GM12878 (cell line): ENCODE measurements at regions not wholly inside any gene's neighbourhood (a gene's known extent, or its start where the extent isn't known, plus 50 kb on each side); places are given as distances from the start of the nearest gene placed in this dataset.

ENCODE experiments used
- ATAC-seq: fragments of 200-7000 bp; cut with Tn5 transposase; 3 replicates; pipeline ENCODE4 v1.9.1; 2020; ENCODE audit warnings: mild to moderate bottlenecking, moderate library complexity
- BruUV-seq: library from RNA; stranded (reverse); fragments of 400-500 nt; replicated peaks from 2 replicates; lab custom pipeline; 2021; lab: Mats Ljungman, UMichigan
- CTCF ChIA-PET: fragments of 300-600 bp; sonication (Branson Sonifier 250); formaldehyde crosslinking; extraction: SDS; loops from one replicate; lab custom pipeline; 2021; ENCODE audit warnings: inconsistent platforms; lab: Yijun Ruan, JAX
- POLR2A ChIA-PET: fragments of 350-600 bp; formaldehyde crosslinking; extraction: SDS; loops from one replicate; lab custom pipeline; 2021; ENCODE audit warnings: inconsistent platforms; lab: Charles Lee
- RAD21 ChIA-PET: fragments of 300-600 bp; sonication (Branson Sonifier 250); formaldehyde crosslinking; loops from one replicate; lab custom pipeline; 2023; ENCODE audit warnings: antibody characterized with exemption; ENCODE audit not compliant: unreplicated experiment; lab: Charles Lee
- SMC1A ChIA-PET: fragments of 300-600 bp; sonication (Branson Sonifier 250); formaldehyde crosslinking; loops from one replicate; lab custom pipeline; 2023; ENCODE audit not compliant: unreplicated experiment, uncharacterized antibody; lab: Charles Lee
- DNase-seq: peaks from one replicate; pipeline ENCODE4 v3.0.0-alpha.2; 2011; ENCODE audit warnings: low read depth, low spot score
- FAIRE-seq: peaks from 3 replicates; lab custom pipeline; 2011; peaks lifted over from hg19 to GRCh38; lab: Jason Lieb, UNC
- H2AFZ ChIP-seq: 2 replicates; pipeline ENCODE4 v1.6.0; 2011; ENCODE audit warnings: low read depth, low read length, control low read depth; ENCODE audit not compliant: control insufficient read depth
- H3K27ac ChIP-seq: 2 replicates; pipeline ENCODE4 v1.5.1; 2011; ENCODE audit warnings: control low read depth; ENCODE audit not compliant: control insufficient read depth, insufficient read depth
- H3K27me3 ChIP-seq, 2 experiments: replicated peaks in 1 of 2; 2 replicates each; pipeline versions ENCODE4 v1.6.0 to v1.6.1; 2011; ENCODE audit warnings: low read length in 1 of 2; ENCODE audit not compliant: control insufficient read depth in 2 of 2, insufficient read depth in 2 of 2
- H3K36me3 ChIP-seq, 2 experiments: 2 replicates each; pipeline ENCODE4 v1.5.1; 2011; ENCODE audit warnings: low read length in 1 of 2; ENCODE audit not compliant: control insufficient read depth in 2 of 2, insufficient read depth in 2 of 2
- H3K4me1 ChIP-seq: 2 replicates; pipeline ENCODE4 v1.6.1; 2011; ENCODE audit warnings: mild to moderate bottlenecking, low read length, moderate library complexity, mixed read lengths; ENCODE audit not compliant: control insufficient read depth, insufficient read depth
- H3K4me2 ChIP-seq: 2 replicates; pipeline ENCODE4 v1.6.0; 2011; ENCODE audit warnings: control low read depth; ENCODE audit not compliant: control insufficient read depth, insufficient read depth
- H3K4me3 ChIP-seq: fragments of 200-600 bp; sonication (generic); 2 replicates; pipeline ENCODE4 v1.5.1; 2016
- H3K79me2 ChIP-seq: 2 replicates; pipeline ENCODE4 v1.6.0; 2011; ENCODE audit warnings: low read length; ENCODE audit not compliant: control insufficient read depth, insufficient read depth
- H3K9ac ChIP-seq: 2 replicates; pipeline ENCODE4 v1.8.0; 2011; ENCODE audit warnings: low read length, control low read depth, mixed read lengths; ENCODE audit not compliant: control insufficient read depth, insufficient read depth
- H3K9me3 ChIP-seq: replicated peaks from 3 replicates; pipeline ENCODE4 v1.5.1; 2011; ENCODE audit warnings: mild to moderate bottlenecking, low read length; ENCODE audit not compliant: control insufficient read depth, insufficient read depth
- H4K20me1 ChIP-seq: 2 replicates; pipeline ENCODE4 v1.6.0; 2011; ENCODE audit not compliant: control insufficient read depth, insufficient read depth
- E4F1 ChIP-seq: fragments of 450-650 bp; IDR thresholded peaks from 2 replicates; pipeline ENCODE4 v1.6.1; 2018; ENCODE audit warnings: borderline replicate concordance, mild to moderate bottlenecking; ENCODE audit not compliant: partially characterized antibody
- EZH2 ChIP-seq: IDR thresholded peaks from 2 replicates; pipeline ENCODE4 v1.6.1; 2012; ENCODE audit warnings: low read depth, mild to moderate bottlenecking, control low read depth, inconsistent platforms, low read length, borderline replicate concordance; ENCODE audit not compliant: control insufficient read depth
- HCFC1 ChIP-seq: fragments of 150-350 bp; IDR thresholded peaks from 2 replicates; pipeline ENCODE4 v1.6.1; 2014; ENCODE audit warnings: low read length
- IRF4 ChIP-seq: IDR thresholded peaks from 2 replicates; pipeline ENCODE4 v1.6.1; 2011; ENCODE audit warnings: low read depth, low read length
- MAX ChIP-seq: IDR thresholded peaks from 2 replicates; pipeline ENCODE4 v1.6.1; 2012; ENCODE audit warnings: low read depth, low read length, improper control_type of control experiment
- PBX3 ChIP-seq: IDR thresholded peaks from 2 replicates; pipeline ENCODE4 v1.6.1; 2011; ENCODE audit warnings: mild to moderate bottlenecking, low read depth, low read length, moderate library complexity; ENCODE audit not compliant: insufficient replicate concordance
- RUNX3 ChIP-seq: IDR thresholded peaks from 2 replicates; pipeline ENCODE4 v1.6.1; 2012; ENCODE audit warnings: low read length, inconsistent platforms
- SMARCA5 ChIP-seq: fragments of 450-650 bp; IDR thresholded peaks from 2 replicates; pipeline ENCODE4 v1.6.1; 2017; ENCODE audit warnings: mild to moderate bottlenecking
- YY1 ChIP-seq: IDR thresholded peaks from 2 replicates; pipeline ENCODE4 v1.6.1; 2011; ENCODE audit warnings: low read depth, mild to moderate bottlenecking, low read length
- ZNF217 ChIP-seq: fragments of 450-650 bp; IDR thresholded peaks from 2 replicates; pipeline ENCODE4 v1.6.1; 2017; ENCODE audit warnings: antibody characterized with exemption, mild to moderate bottlenecking
- WGBS: methylation state at CpG from one replicate; pipeline ENCODE4 v1.1.6; 2016; ENCODE audit warnings: low lambda C conversion rate; ENCODE audit not compliant: insufficient replicate concordance, insufficient coverage; ENCODE audit errors: missing lambda C conversion rate; 5-methylcytosine and 5-hydroxymethylcytosine counted together
- in situ Hi-C: fragments of 300-500 bp; cut with MboI; formaldehyde crosslinking; loops from 9 replicates; pipeline ENCODE4 v1.14.3; 2018; ENCODE audit warnings: mixed read lengths
- intact Hi-C: fragments of 100-400 bp; cut with micrococcal nuclease; formaldehyde crosslinking; loops from one replicate; pipeline ENCODE4 v1.14.2; 2022; ENCODE audit not compliant: unreplicated experiment

GRCh38 chr1:208844158-208844557, 600.0 kb upstream of the PLXNA2 start (continued):
- TF ChIP-seq EZH2 (no peak), PBX3 (no peak), IRF4 (no peak), MAX (no peak)
- TF ChIP-seq, all 136 proteins: peak for 0

DNA sequence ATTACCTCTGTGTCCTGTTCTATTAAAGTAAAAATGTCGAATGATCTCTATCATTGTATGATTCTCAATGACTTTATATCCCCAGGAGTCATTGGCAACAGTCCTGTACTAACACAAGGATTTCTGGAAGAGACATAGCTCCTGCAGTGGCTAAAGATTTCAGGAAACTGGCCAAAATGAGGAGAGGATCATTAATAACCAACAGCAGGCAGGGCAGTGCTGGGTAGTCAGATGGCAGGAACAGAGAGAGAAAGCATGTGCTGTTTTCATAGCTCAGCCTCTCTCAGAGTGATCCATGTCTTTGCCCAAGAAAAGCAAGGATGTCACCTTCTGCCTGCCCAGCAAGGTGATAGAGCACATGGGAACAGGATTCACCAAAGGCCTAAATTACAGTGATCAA, 604.7 kb upstream of the PLXNA2 start:
- no peak for FAIRE-seq
- no peaks in the 10 kb centered on the region for H3K9me3 ChIP-seq
- no peaks in the 10 kb centered on the region for H3K4me1 ChIP-seq
- no peak overlapping the region for H3K4me3 ChIP-seq
- ATAC-seq, result no peak
- no peak overlapping the region for H3K27ac ChIP-seq
- no peak for DNase-seq
- no peaks in the 10 kb centered on the region for H3K36me3 ChIP-seq
- 0% methylated on average over 1 of the region's 1 CpG for WGBS
- ChIA-PET POLR2A (no interaction called here), CTCF (interaction anchor here (1.1 kb wide), 1 partner anchor 25 kb away, joined by 3 read pairs; no protein-coding TSS in a partner anchor), SMC1A (no interaction called here), RAD21 (no interaction called here)
- TF ChIP-seq SMARCA5 (no peak), HCFC1 (no peak), E4F1 (no peak), ZNF217 (no peak), YY1 (no peak), RUNX3 (no peak)
- intact Hi-C loops, result no loop called here
- H4K20me1 ChIP-seq, result no peaks in the 10 kb centered on the region
- no peaks in the 10 kb centered on the region for H3K79me2 ChIP-seq
- in situ Hi-C loops, result no loop called here
- H3K4me2 ChIP-seq, result no peak overlapping the region
- no TSS peak for BruUV-seq
- H3K27me3 ChIP-seq, result peaks cover 0 to 2% of the 10 kb centered on the region in 2 experiments; a peak in 2 of 4 replicates
- H2AFZ ChIP-seq, result no peak overlapping the region
- H3K9ac ChIP-seq, result no peak overlapping the region
